ENCODE measurements at regions not wholly inside any gene's neighbourhood (a gene's known extent, or its start where the extent isn't known, plus 50 kb on each side); places are given as distances from the start of the nearest gene placed in this dataset.

GRCh38 chr4:32771491-32771890 is 2051.3 kb downstream of the PCDH7 start:
- TF ChIP-seq GATA2 (IDR thresholded peaks at IDR 0.05; ENCODE audit: low read depth, low read length) (no peak), GATA3 (IDR thresholded peaks at IDR 0.05; ENCODE audit: low read depth, low read length) (no peak)

Measured in SH-SY5Y (cell line).